K562 (cell line): ENCODE measurements at regions not wholly inside any gene's neighbourhood (a gene's known extent, or its start where the extent isn't known, plus 50 kb on each side); places are given as distances from the start of the nearest gene placed in this dataset.

ENCODE experiments used
- ATAC-seq: fragments of 200-7000 bp; cut with Tn5 transposase; 3 replicates; pipeline ENCODE4 v1.9.1; 2020; ENCODE audit warnings: moderate library complexity
- BruUV-seq: library from RNA; stranded (reverse); fragments of 400-500 nt; replicated peaks from 2 replicates; lab custom pipeline; 2021; lab: Mats Ljungman, UMichigan
- CTCF ChIA-PET: fragments of 300-600 bp; formaldehyde crosslinking; extraction: SDS; loops from one replicate; lab custom pipeline; 2021; ENCODE audit warnings: low intra/inter-chr PET ratio; lab: Yijun Ruan, JAX
- POLR2A ChIA-PET: fragments of 300-600, 350-650 bp; sonication (Branson Sonifier 250); formaldehyde crosslinking; extraction: SDS; loops from one replicate; lab custom pipeline; 2021; ENCODE audit warnings: antibody characterized with exemption, inconsistent platforms; lab: Yijun Ruan, JAX
- DNase-seq, 4 experiments: peaks; one replicate each; pipeline versions ENCODE4 v3.0.0 to v3.0.0-alpha.2; 2011 to 2018; ENCODE audit warnings: low spot score in 3 of 4, mixed read lengths in 3 of 4; ENCODE audit errors: extremely low read depth in 1 of 4
- FAIRE-seq: peaks from 2 replicates; lab custom pipeline; 2011; peaks lifted over from hg19 to GRCh38; lab: Jason Lieb, UNC
- H2AFZ ChIP-seq: 2 replicates; pipeline ENCODE4 v1.6.0; 2011; ENCODE audit warnings: low read depth, low read length, control low read depth, inconsistent platforms
- H3K27ac ChIP-seq: fragments of 200-600 bp; 3 replicates; pipeline ENCODE4 v1.8.0; 2011; ENCODE audit warnings: low read depth, mild to moderate bottlenecking, control low read depth, inconsistent platforms, low read length, moderate library complexity, mixed read lengths; ENCODE audit errors: extremely low read depth
- H3K27me3 ChIP-seq, 2 experiments: fragments of 300-600 bp in 1 of 2; 2 replicates in 1 of 2; 3 replicates in 1 of 2; pipeline versions ENCODE4 v1.6.0 to v1.8.0; 2011; ENCODE audit warnings: inconsistent platforms in 2 of 2, low read length in 2 of 2, mild to moderate bottlenecking in 1 of 2, mixed read lengths in 1 of 2, moderate library complexity in 1 of 2; ENCODE audit not compliant: control insufficient read depth in 2 of 2, insufficient read depth in 2 of 2
- H3K36me3 ChIP-seq: fragments of 300-600 bp; 3 replicates; pipeline ENCODE4 v1.8.0; 2011; ENCODE audit warnings: mild to moderate bottlenecking, low read length, inconsistent platforms; ENCODE audit not compliant: control insufficient read depth, insufficient read depth
- H3K4me1 ChIP-seq, 2 experiments: fragments of 200-600 bp in 1 of 2; replicated peaks in 1 of 2; 2 replicates in 1 of 2; 3 replicates in 1 of 2; pipeline versions ENCODE4 v1.5.1 to v1.8.0; 2011; ENCODE audit warnings: inconsistent platforms in 2 of 2, low read length in 2 of 2, mild to moderate bottlenecking in 1 of 2, mixed read lengths in 1 of 2, moderate library complexity in 1 of 2; ENCODE audit not compliant: control insufficient read depth in 2 of 2, insufficient read depth in 2 of 2
- H3K4me2 ChIP-seq: 2 replicates; pipeline ENCODE4 v1.6.1; 2011; ENCODE audit warnings: low read length, control low read depth, inconsistent platforms, mixed read lengths; ENCODE audit not compliant: insufficient read depth
- H3K4me3 ChIP-seq: fragments of 200-600 bp; sonication (generic), shearing (Covaris generic); 2 replicates; pipeline ENCODE4 v1.5.1; 2016; ENCODE audit warnings: control low read depth, inconsistent platforms
- H3K79me2 ChIP-seq: fragments of 200-600 bp; 3 replicates; pipeline ENCODE4 v1.8.0; 2011; ENCODE audit warnings: low read length, inconsistent platforms; ENCODE audit not compliant: control insufficient read depth, insufficient read depth
- H3K9ac ChIP-seq, 2 experiments: 2 replicates each; pipeline versions ENCODE4 v1.6.0 to v1.6.1; 2011; ENCODE audit warnings: low read depth in 2 of 2, low read length in 2 of 2, control low read depth in 1 of 2, inconsistent platforms in 1 of 2, mild to moderate bottlenecking in 1 of 2, mixed read lengths in 1 of 2; ENCODE audit not compliant: insufficient read depth in 1 of 2
- H3K9me1 ChIP-seq: one replicate; pipeline ENCODE4 v1.6.0; 2011; ENCODE audit warnings: inconsistent platforms, mild to moderate bottlenecking, low read length, moderate library complexity; ENCODE audit not compliant: control insufficient read depth, insufficient read depth
- H3K9me3 ChIP-seq: replicated peaks from 2 replicates; pipeline ENCODE4 v1.5.1; 2011; ENCODE audit warnings: low read depth, low read length, inconsistent platforms; ENCODE audit not compliant: control insufficient read depth, insufficient read depth
- H4K20me1 ChIP-seq: replicated peaks from 2 replicates; pipeline ENCODE4 v1.6.1; 2011; ENCODE audit warnings: low read length, inconsistent platforms, mixed read lengths; ENCODE audit not compliant: control insufficient read depth, insufficient read depth
- CBX8 ChIP-seq: fragments of 200-600 bp; sonication (generic); IDR thresholded peaks from 2 replicates; pipeline ENCODE4 v1.6.1; 2012; ENCODE audit warnings: borderline replicate concordance, mixed run types, low read depth, mild to moderate bottlenecking, moderate library complexity, mixed read lengths, low read length, control low read depth, inconsistent platforms; ENCODE audit not compliant: poor library complexity, severe bottlenecking; ENCODE audit errors: extremely low read depth
- EP300 ChIP-seq: IDR thresholded peaks from 2 replicates; pipeline ENCODE4 v1.6.1; 2012; ENCODE audit warnings: low read length, improper control_type of control experiment
- KDM1A ChIP-seq, 2 experiments: fragments of 450-650 bp; IDR thresholded peaks; 2 replicates each; pipeline ENCODE4 v1.6.1; 2016; ENCODE audit warnings: mild to moderate bottlenecking in 2 of 2
- MYNN ChIP-seq, 2 experiments: sonication (generic); formaldehyde crosslinking in 1 of 2; IDR thresholded peaks; 2 replicates each; pipeline versions ENCODE4 v1.5.0 to v1.6.1; 2016 to 2020; ENCODE audit warnings: antibody characterized with exemption in 1 of 2, missing genetic modification reagents in 1 of 2
- NFATC3 ChIP-seq: fragments of 450-650 bp; IDR thresholded peaks from 2 replicates; pipeline ENCODE4 v1.6.1; 2017; ENCODE audit warnings: mild to moderate bottlenecking
- NRF1 ChIP-seq, 2 experiments: fragments of 450-650 bp; IDR thresholded peaks in 1 of 2; conservative IDR thresholded peaks in 1 of 2; 2 replicates each; pipeline ENCODE4 v1.6.1; 2014; ENCODE audit warnings: mild to moderate bottlenecking in 2 of 2
- POLR2AphosphoS2 ChIP-seq: IDR thresholded peaks from 2 replicates; pipeline ENCODE4 v1.6.1; 2012; ENCODE audit warnings: low read length, improper control_type of control experiment
- SMAD2 ChIP-seq: fragments of 150-350 bp; IDR thresholded peaks from 2 replicates; pipeline ENCODE4 v1.6.1; 2014; ENCODE audit warnings: low read depth, mild to moderate bottlenecking, low read length
- ZNF239 ChIP-seq: fragments of 250-450 bp; sonication (Bioruptor Pico); IDR thresholded peaks from 2 replicates; pipeline ENCODE4 v1.4.0; 2020; ENCODE audit warnings: mild to moderate bottlenecking
- ZNF274 ChIP-seq: IDR thresholded peaks from 2 replicates; pipeline ENCODE4 v1.6.1; 2011; ENCODE audit warnings: low read depth, mild to moderate bottlenecking, low read length, moderate library complexity, borderline replicate concordance
- ZNF444 ChIP-seq: fragments of 250-450 bp; sonication (Bioruptor Pico); IDR thresholded peaks from 2 replicates; pipeline ENCODE4 v1.4.0; 2020; ENCODE audit warnings: mild to moderate bottlenecking, moderate library complexity
- WGBS: fragments of 100-300 bp; shearing (Covaris generic); methylation state at CpG from one replicate; pipeline ENCODE4 v1.1.6; 2016; ENCODE audit warnings: low coverage, mixed read lengths; ENCODE audit not compliant: insufficient coverage; ENCODE audit errors: missing lambda C conversion rate; 5-methylcytosine and 5-hydroxymethylcytosine counted together
- in situ Hi-C: fragments of 300-500 bp; cut with MboI; formaldehyde crosslinking; loops from 4 replicates; pipeline ENCODE4 v1.15.0; 2018; ENCODE audit warnings: inconsistent platforms, mixed read lengths
- intact Hi-C: fragments of 100-400 bp; cut with micrococcal nuclease; formaldehyde crosslinking; loops from 2 replicates; pipeline ENCODE4 v1.14.2; 2022

DNA sequence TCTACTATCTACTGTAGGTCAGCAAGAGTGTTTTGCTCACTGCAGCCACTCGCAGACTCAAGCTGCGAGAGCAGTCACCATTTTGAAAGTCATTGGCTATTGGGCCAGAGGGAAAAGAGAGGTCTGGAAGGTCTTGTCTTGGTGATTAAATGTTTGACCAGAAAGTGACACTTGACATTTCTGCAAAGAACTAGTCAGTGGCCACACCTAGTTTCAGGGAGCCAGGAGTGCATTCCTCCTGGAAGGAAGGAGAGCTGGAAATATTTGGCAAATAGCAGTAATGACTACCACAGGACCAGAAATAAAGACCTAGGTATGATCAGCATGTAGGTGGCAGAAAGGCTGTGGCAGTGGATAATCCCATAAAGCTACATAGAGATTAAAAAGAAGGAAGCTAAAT is 440.0 kb upstream of the PLXNA2 start:
- Histone ChIP-seq H2AFZ (no peak overlapping the region), H3K4me3 (no peak overlapping the region), H3K36me3 (no peaks in the 10 kb centered on the region), H3K27ac (no peak overlapping the region), H3K4me1 (no peaks in the 10 kb centered on the region), H3K27me3 (no peaks in the 10 kb centered on the region), H3K79me2 (no peaks in the 10 kb centered on the region), H3K9ac (no peak overlapping the region), H3K9me3 (no peaks in the 10 kb centered on the region; the same call in 1 of the 2 replicates), H4K20me1 (no peaks in the 10 kb centered on the region), H3K4me2 (no peak overlapping the region), H3K9me1 (no peaks in the 10 kb centered on the region)
- no TSS peak for BruUV-seq
- ChIA-PET POLR2A (no interaction called here), CTCF (no interaction called here)
- WGBS = 6% methylated on average over 2 of the region's 2 CpGs
- DNase-seq (no peak), ATAC-seq (no peak), FAIRE-seq (no peak)
- intact Hi-C loops (no loop called here), in situ Hi-C loops (no loop called here)
- TF ChIP-seq POLR2AphosphoS2 = no peak
- no peak for TF ChIP-seq KDM1A (IDR thresholded peaks at IDR 0.05)
- no peak for TF ChIP-seq SMAD2
- TF ChIP-seq ZNF239 (CRISPR knock-in tag) = no peak
- TF ChIP-seq NRF1 (conservative IDR thresholded peaks at IDR 0.05 in 1 of 2, IDR thresholded peaks at IDR 0.05 in 1 of 2) = no peak
- no peak for TF ChIP-seq EP300
- no peak for TF ChIP-seq ZNF444
- TF ChIP-seq MYNN (IDR thresholded peaks at IDR 0.05) = no peak
- TF ChIP-seq MYNN (CRISPR knock-in tag; IDR thresholded peaks at IDR 0.05) = no peak
- no peak for TF ChIP-seq CBX8
- no peak for TF ChIP-seq NFATC3
- no peak for TF ChIP-seq ZNF274
